H1 (cell line): ENCODE measurements at regions not wholly inside any gene's neighbourhood (a gene's known extent, or its start where the extent isn't known, plus 50 kb on each side); places are given as distances from the start of the nearest gene placed in this dataset.
"Not testable (repeated sequence)": the region's sequence is repeated elsewhere in the genome, so short reads cannot be mapped to it uniquely, and the experiment has no call there.

Source experiments
- CTCF ChIA-PET: fragments of 300-600 bp; sonication (Branson Sonifier 250); formaldehyde crosslinking; loops from one replicate; lab custom pipeline; 2021; ENCODE audit not compliant: partially characterized antibody; lab: Charles Lee
- POLR2A ChIA-PET: fragments of 300-600 bp; sonication (Branson Sonifier 250); formaldehyde crosslinking; loops from one replicate; lab custom pipeline; 2021; ENCODE audit warnings: inconsistent platforms; ENCODE audit not compliant: partially characterized antibody; lab: Charles Lee
- DNase-seq, 2 experiments: peaks; one replicate each; pipeline versions ENCODE4 v3.0.0 to v3.0.0-alpha.2; 2010 to 2022; ENCODE audit warnings: low spot score in 2 of 2, low read depth in 1 of 2, mixed read lengths in 1 of 2
- FAIRE-seq: peaks from 2 replicates; lab custom pipeline; 2011; peaks lifted over from hg19 to GRCh38; lab: Jason Lieb, UNC
- H2AFZ ChIP-seq: 2 replicates; pipeline ENCODE4 v1.8.1; 2012; ENCODE audit warnings: low read length, inconsistent platforms
- H2AK5ac ChIP-seq: 2 replicates; pipeline ENCODE4 v1.6.1; 2013; ENCODE audit warnings: low read depth, low read length
- H2BK120ac ChIP-seq: replicated peaks from 2 replicates; pipeline ENCODE3; 2013; ENCODE audit warnings: low read depth, low read length, inconsistent platforms
- H2BK12ac ChIP-seq: 2 replicates; pipeline ENCODE4 v1.6.1; 2013; ENCODE audit warnings: low read depth, low read length
- H2BK15ac ChIP-seq: 2 replicates; pipeline ENCODE4 v1.6.1; 2013; ENCODE audit warnings: low read length
- H2BK20ac ChIP-seq: 2 replicates; pipeline ENCODE4 v1.6.1; 2013; ENCODE audit warnings: low read length
- H2BK5ac ChIP-seq: 2 replicates; pipeline ENCODE4 v1.6.1; 2013; ENCODE audit warnings: low read depth, low read length
- H3K14ac ChIP-seq: 2 replicates; pipeline ENCODE4 v1.6.1; 2013; ENCODE audit warnings: inconsistent platforms; ENCODE audit not compliant: insufficient read length
- H3K18ac ChIP-seq: 2 replicates; pipeline ENCODE4 v1.6.1; 2013; ENCODE audit warnings: low read length; ENCODE audit errors: extremely low read depth
- H3K23ac ChIP-seq: 2 replicates; pipeline ENCODE4 v1.6.1; 2013; ENCODE audit warnings: inconsistent platforms; ENCODE audit not compliant: insufficient read length
- H3K23me2 ChIP-seq: 2 replicates; pipeline ENCODE4 v1.6.1; 2013; ENCODE audit warnings: low read depth, low read length
- H3K27ac ChIP-seq: 2 replicates; pipeline ENCODE4 v1.6.1; 2011; ENCODE audit warnings: low read depth, low read length, inconsistent platforms
- H3K27me3 ChIP-seq, 4 experiments: replicated peaks in 1 of 4; 1 replicate in 1 of 4; 2 replicates in 3 of 4; pipeline versions ENCODE4 v1.6.1 to v1.8.1; 2011 to 2013; ENCODE audit warnings: low read length in 3 of 4, mild to moderate bottlenecking in 3 of 4, inconsistent platforms in 2 of 4, mixed read lengths in 2 of 4, moderate library complexity in 1 of 4; ENCODE audit not compliant: control insufficient read depth in 3 of 4, insufficient read depth in 3 of 4; ENCODE audit errors: extremely low read depth in 1 of 4
- H3K36me3 ChIP-seq, 4 experiments: 2 replicates each; pipeline versions ENCODE4 v1.6.1 to v1.8.1; 2011 to 2013; ENCODE audit warnings: mild to moderate bottlenecking in 4 of 4, low read length in 3 of 4, moderate library complexity in 2 of 4, control low read depth in 1 of 4, inconsistent platforms in 1 of 4; ENCODE audit not compliant: insufficient read depth in 4 of 4, control insufficient read depth in 2 of 4
- H3K4ac ChIP-seq: replicated peaks from 2 replicates; pipeline ENCODE3; 2013; ENCODE audit warnings: low read length, low read depth, mixed read lengths, inconsistent platforms; ENCODE audit not compliant: insufficient read length
- H3K4me1 ChIP-seq, 4 experiments: replicated peaks in 1 of 4; 1 replicate in 1 of 4; 2 replicates in 3 of 4; pipeline versions ENCODE4 v1.6.1 to v1.8.1; 2011 to 2013; ENCODE audit warnings: low read length in 3 of 4, inconsistent platforms in 2 of 4, mixed read lengths in 1 of 4; ENCODE audit not compliant: insufficient read depth in 4 of 4, control insufficient read depth in 3 of 4
- H3K4me2 ChIP-seq, 2 experiments: 2 replicates each; pipeline versions ENCODE4 v1.6.1 to v1.8.1; 2011 to 2013; ENCODE audit warnings: low read depth in 2 of 2, low read length in 2 of 2, control low read depth in 1 of 2, inconsistent platforms in 1 of 2, mild to moderate bottlenecking in 1 of 2; ENCODE audit not compliant: insufficient read depth in 1 of 2
- H3K4me3 ChIP-seq, 4 experiments: fragments of 200-600, 300-600 bp in 1 of 4; sonication (generic), shearing (Covaris generic), sonication (Bioruptor Twin) in 1 of 4; 2 replicates each; pipeline versions ENCODE4 v1.5.1 to v1.8.1; 2011 to 2016; ENCODE audit warnings: low read length in 4 of 4, low read depth in 3 of 4, control low read depth in 2 of 4, inconsistent platforms in 2 of 4, mild to moderate bottlenecking in 2 of 4, mixed read lengths in 1 of 4, moderate library complexity in 1 of 4; ENCODE audit not compliant: insufficient read depth in 2 of 4; ENCODE audit errors: extremely low read depth in 1 of 4
- H3K56ac ChIP-seq: replicated peaks from 2 replicates; pipeline ENCODE3; 2013; ENCODE audit warnings: low read depth, mild to moderate bottlenecking, mixed read lengths, low read length, inconsistent platforms; ENCODE audit not compliant: insufficient read length
- H3K79me1 ChIP-seq: 2 replicates; pipeline ENCODE4 v1.6.1; 2013; ENCODE audit warnings: low read depth, low read length, control low read depth
- H3K79me2 ChIP-seq, 2 experiments: 2 replicates each; pipeline versions ENCODE4 v1.6.1 to v1.8.1; 2012 to 2013; ENCODE audit warnings: low read length in 2 of 2, mild to moderate bottlenecking in 2 of 2, inconsistent platforms in 1 of 2; ENCODE audit not compliant: insufficient read depth in 2 of 2, control insufficient read depth in 1 of 2
- H3K9ac ChIP-seq, 4 experiments: replicated peaks in 1 of 4; 1 replicate in 1 of 4; 2 replicates in 3 of 4; pipeline versions ENCODE4 v1.6.1 to v1.8.1; 2011 to 2013; ENCODE audit warnings: low read depth in 3 of 4, low read length in 3 of 4, control low read depth in 2 of 4, mild to moderate bottlenecking in 2 of 4, moderate library complexity in 2 of 4, inconsistent platforms in 1 of 4; ENCODE audit errors: extremely low read depth in 1 of 4
- H3K9me3 ChIP-seq, 2 experiments: 2 replicates each; pipeline versions ENCODE4 v1.6.1 to v1.8.1; 2012 to 2013; ENCODE audit warnings: mild to moderate bottlenecking in 2 of 2, moderate library complexity in 2 of 2, control low read depth in 1 of 2, inconsistent platforms in 1 of 2, low read depth in 1 of 2, low read length in 1 of 2, mixed read lengths in 1 of 2; ENCODE audit not compliant: insufficient read depth in 2 of 2
- H4K20me1 ChIP-seq, 2 experiments: replicated peaks in 1 of 2; 2 replicates each; pipeline versions ENCODE3 to v1.8.1; 2011 to 2013; ENCODE audit warnings: inconsistent platforms in 2 of 2, low read length in 2 of 2, mild to moderate bottlenecking in 1 of 2; ENCODE audit not compliant: insufficient read depth in 2 of 2, control insufficient read depth in 1 of 2
- H4K5ac ChIP-seq: 2 replicates; pipeline ENCODE4 v1.6.1; 2013; ENCODE audit warnings: low read length, low read depth, mixed read lengths, inconsistent platforms; ENCODE audit not compliant: insufficient read length
- H4K8ac ChIP-seq: 2 replicates; pipeline ENCODE4 v1.8.0; 2013; ENCODE audit warnings: mild to moderate bottlenecking, moderate library complexity, low read length, inconsistent platforms; ENCODE audit not compliant: insufficient read depth; ENCODE audit errors: extremely low read depth
- H4K91ac ChIP-seq: replicated peaks from 2 replicates; pipeline ENCODE3; 2013; ENCODE audit warnings: low read length, mixed read lengths, inconsistent platforms; ENCODE audit not compliant: insufficient read length
- CTCF ChIP-seq, 3 experiments: IDR thresholded peaks; 1 replicate in 2 of 3; 2 replicates in 1 of 3; pipeline versions ENCODE4 v1.5.1 to v1.6.1; 2011; ENCODE audit warnings: low read length in 3 of 3, mild to moderate bottlenecking in 3 of 3, inconsistent platforms in 2 of 3, low read depth in 1 of 3, moderate library complexity in 1 of 3; ENCODE audit not compliant: insufficient read depth in 1 of 3; ENCODE audit errors: control extremely low read depth in 1 of 3
- RAD21 ChIP-seq, 2 experiments: IDR thresholded peaks in 1 of 2; conservative IDR thresholded peaks in 1 of 2; 2 replicates each; pipeline ENCODE4 v1.6.1; 2011; ENCODE audit warnings: low read depth in 2 of 2, low read length in 2 of 2, improper control_type of control experiment in 1 of 2, inconsistent platforms in 1 of 2, mild to moderate bottlenecking in 1 of 2, moderate library complexity in 1 of 2
- WGBS, 2 experiments: shearing (Covaris generic) in 1 of 2; methylation state at CpG; one replicate each; pipeline versions ENCODE4 v1.1.6 to v1.1.7; 2013 to 2015; ENCODE audit warnings: low lambda C conversion rate in 2 of 2, mixed read lengths in 2 of 2, inconsistent platforms in 1 of 2, low coverage in 1 of 2, missing lambda C conversion rate in 1 of 2; ENCODE audit not compliant: insufficient replicate concordance in 2 of 2, insufficient coverage in 1 of 2, insufficient read length in 1 of 2; ENCODE audit errors: extremely low coverage in 1 of 2, missing lambda C conversion rate in 1 of 2; 5-methylcytosine and 5-hydroxymethylcytosine counted together

GRCh38 chr1:120544434-120544833 is 129.6 kb downstream of the NBPF8 start:
- peak in 1 of 2 experiments; percentile 96 for DNase-seq

More at GRCh38 chr1:120544434-120544833, 129.6 kb downstream of the NBPF8 start:
- H2BK15ac ChIP-seq, H2BK12ac ChIP-seq, H4K20me1 ChIP-seq, H3K36me3 ChIP-seq, H3K9me3 ChIP-seq, H4K91ac ChIP-seq, H3K56ac ChIP-seq, H2BK120ac ChIP-seq, H3K27me3 ChIP-seq, H3K27ac ChIP-seq, H3K4me3 ChIP-seq, H3K14ac ChIP-seq, H3K23ac ChIP-seq, H2AFZ ChIP-seq, H3K18ac ChIP-seq, H3K4me1 ChIP-seq, FAIRE-seq, H3K79me1 ChIP-seq, CTCF ChIA-PET, H2BK5ac ChIP-seq, H3K4ac ChIP-seq, H3K9ac ChIP-seq, H4K8ac ChIP-seq, H3K23me2 ChIP-seq, H2AK5ac ChIP-seq, H2BK20ac ChIP-seq, POLR2A ChIA-PET, H4K5ac ChIP-seq, H3K4me2 ChIP-seq, H3K79me2 ChIP-seq: not testable (repeated sequence)
- 67% methylated on average over 2 of the region's 2 CpGs; no CpG with 5 or more reads in 1 of the 2 experiments for WGBS, 2 experiments
- TF ChIP-seq RAD21 (IDR thresholded peaks at IDR 0.05 in 1 of 2, conservative IDR thresholded peaks at IDR 0.05 in 1 of 2; ENCODE audit: low read depth in 2 of 2, low read length in 2 of 2) (peak; percentile 35 to 46), CTCF (IDR thresholded peaks at IDR 0.05; ENCODE audit: control extremely low read depth in 1 of 3, insufficient read depth in 1 of 3, low read depth in 1 of 3, low read length in 3 of 3) (peak in 2 of 3 experiments; percentile 14 to 40; a peak in 2 of 4 replicates)
